ENCODE measurements at regions not wholly inside any gene's neighbourhood (a gene's known extent, or its start where the extent isn't known, plus 50 kb on each side); places are given as distances from the start of the nearest gene placed in this dataset.

DNA sequence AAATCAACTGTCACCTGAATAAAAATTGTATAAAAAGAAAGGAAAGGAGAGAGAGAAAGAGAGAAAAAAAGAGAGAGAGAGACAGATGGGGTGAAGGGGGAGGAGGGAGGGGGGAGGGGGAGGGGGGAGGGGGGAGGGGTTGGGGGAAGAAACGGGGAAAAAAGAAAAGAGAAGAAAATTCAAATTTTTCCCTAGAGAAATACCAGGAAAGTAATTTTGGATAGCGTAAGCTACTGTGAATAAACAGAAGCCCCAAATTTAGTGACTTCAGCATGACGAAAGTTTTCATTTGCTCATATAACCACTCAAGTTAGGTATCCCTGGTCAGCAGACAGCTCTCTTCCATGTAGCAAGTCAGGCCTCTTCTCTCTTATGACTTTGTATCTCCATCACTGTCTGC is 289.4 kb upstream of the MYOCD start:
- intact Hi-C loops (cut with DNase I) = no loop called here
- no peaks in the 10 kb centered on the region for H3K36me3 ChIP-seq
- DNase-seq = no peak
- no peaks in the 10 kb centered on the region for H3K4me1 ChIP-seq
- H3K27me3 ChIP-seq = no peaks in the 10 kb centered on the region
- WGBS, 2 donors = 76 to 81% methylated on average over 2 to 3 of the region's 3 CpGs
- no peak overlapping the region for H3K4me3 ChIP-seq
- H3K27ac ChIP-seq = no peak overlapping the region
- TF ChIP-seq, protein P1, sequence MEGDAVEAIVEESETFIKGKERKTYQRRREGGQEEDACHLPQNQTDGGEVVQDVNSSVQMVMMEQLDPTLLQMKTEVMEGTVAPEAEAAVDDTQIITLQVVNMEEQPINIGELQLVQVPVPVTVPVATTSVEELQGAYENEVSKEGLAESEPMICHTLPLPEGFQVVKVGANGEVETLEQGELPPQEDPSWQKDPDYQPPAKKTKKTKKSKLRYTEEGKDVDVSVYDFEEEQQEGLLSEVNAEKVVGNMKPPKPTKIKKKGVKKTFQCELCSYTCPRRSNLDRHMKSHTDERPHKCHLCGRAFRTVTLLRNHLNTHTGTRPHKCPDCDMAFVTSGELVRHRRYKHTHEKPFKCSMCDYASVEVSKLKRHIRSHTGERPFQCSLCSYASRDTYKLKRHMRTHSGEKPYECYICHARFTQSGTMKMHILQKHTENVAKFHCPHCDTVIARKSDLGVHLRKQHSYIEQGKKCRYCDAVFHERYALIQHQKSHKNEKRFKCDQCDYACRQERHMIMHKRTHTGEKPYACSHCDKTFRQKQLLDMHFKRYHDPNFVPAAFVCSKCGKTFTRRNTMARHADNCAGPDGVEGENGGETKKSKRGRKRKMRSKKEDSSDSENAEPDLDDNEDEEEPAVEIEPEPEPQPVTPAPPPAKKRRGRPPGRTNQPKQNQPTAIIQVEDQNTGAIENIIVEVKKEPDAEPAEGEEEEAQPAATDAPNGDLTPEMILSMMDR (IDR thresholded peaks at IDR 0.05) = no peak
- no peak for TF ChIP-seq POLR2A (IDR thresholded peaks at IDR 0.05)
- no peaks in the 10 kb centered on the region for H3K9me3 ChIP-seq

DNA sequence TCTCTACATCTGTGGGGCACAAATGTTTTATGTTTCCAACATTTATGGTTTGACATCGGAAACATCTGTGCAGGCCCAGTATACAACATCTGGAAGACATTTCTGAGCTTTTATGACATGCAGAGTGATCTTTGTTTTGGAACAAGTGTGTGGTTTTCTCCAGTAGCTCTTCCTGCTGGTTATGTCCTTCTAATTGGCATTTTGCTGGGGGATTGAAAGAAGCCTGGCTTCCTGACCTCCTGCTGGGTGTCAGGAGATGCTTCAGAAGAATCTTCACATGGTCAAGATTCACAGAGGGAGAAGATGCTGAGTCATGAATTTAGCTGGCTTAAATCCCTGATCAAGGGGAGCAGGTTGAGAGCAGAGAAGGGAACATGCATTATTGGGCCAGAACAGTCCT is 279.5 kb upstream of the MYOCD start:
- no peak for DNase-seq
- no peaks in the 10 kb centered on the region for H3K27me3 ChIP-seq
- no peak overlapping the region for H3K4me3 ChIP-seq
- intact Hi-C loops (cut with DNase I) = no loop called here
- 54 to 56% methylated on average over 1 of the region's 1 CpG for WGBS, 2 donors
- H3K9me3 ChIP-seq = no peaks in the 10 kb centered on the region
- H3K36me3 ChIP-seq = no peaks in the 10 kb centered on the region
- H3K4me1 ChIP-seq = no peaks in the 10 kb centered on the region
- no peak for TF ChIP-seq POLR2A (IDR thresholded peaks at IDR 0.05)
- TF ChIP-seq, protein P1 (IDR thresholded peaks at IDR 0.05) = no peak
- H3K27ac ChIP-seq = no peak overlapping the region

DNA sequence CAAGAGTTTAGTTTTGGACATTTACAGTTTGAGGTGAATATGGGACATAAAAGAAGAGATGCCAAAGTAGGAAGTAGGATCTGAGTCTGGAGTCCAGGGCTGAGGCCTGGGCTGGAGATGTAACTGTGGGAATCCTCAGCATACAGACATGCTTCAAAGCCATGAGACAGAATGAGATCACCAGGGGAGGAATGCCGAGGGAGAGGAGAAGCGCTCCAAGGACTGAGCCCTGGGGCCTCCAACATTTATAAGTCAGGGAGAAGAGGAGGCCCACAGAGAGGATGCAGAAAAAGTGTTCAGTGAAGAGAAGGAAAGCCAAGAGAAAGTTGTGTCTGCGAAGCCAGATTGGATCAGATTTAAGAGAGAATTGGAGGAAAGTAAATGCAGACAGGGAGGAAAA is 277.5 kb upstream of the MYOCD start:
- no peaks in the 10 kb centered on the region for H3K27me3 ChIP-seq
- intact Hi-C loops (cut with DNase I) = no loop called here
- no peak for DNase-seq
- no peak for TF ChIP-seq POLR2A (IDR thresholded peaks at IDR 0.05)
- TF ChIP-seq, protein P1 (IDR thresholded peaks at IDR 0.05) = no peak
- H3K4me1 ChIP-seq = no peaks in the 10 kb centered on the region
- 63 to 70% methylated on average over 3 of the region's 3 CpGs for WGBS, 2 donors
- no peak overlapping the region for H3K27ac ChIP-seq
- no peaks in the 10 kb centered on the region for H3K36me3 ChIP-seq
- no peaks in the 10 kb centered on the region for H3K9me3 ChIP-seq
- no peak overlapping the region for H3K4me3 ChIP-seq

DNA sequence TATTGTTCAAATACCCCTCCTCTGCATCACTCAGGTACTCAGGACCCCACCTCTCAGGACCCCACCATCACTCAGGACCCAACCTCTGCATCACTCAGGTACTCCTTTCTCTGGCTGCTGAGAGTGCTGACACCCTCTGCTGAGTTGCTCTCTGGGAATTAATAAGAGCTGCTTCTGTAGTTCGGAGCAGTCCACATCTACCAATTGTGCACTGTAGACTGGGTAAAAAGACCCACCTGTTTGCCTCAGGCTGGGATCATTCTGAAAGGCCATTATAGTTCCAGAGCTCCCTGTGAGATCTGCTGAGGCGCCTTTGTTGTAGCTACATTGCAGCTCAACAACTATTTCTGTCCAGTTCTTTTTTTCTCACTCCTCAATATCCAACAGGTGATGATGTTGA is 276.3 kb upstream of the MYOCD start:
- DNase-seq = no peak
- H3K4me3 ChIP-seq = no peak overlapping the region
- H3K9me3 ChIP-seq = no peaks in the 10 kb centered on the region
- no peak for TF ChIP-seq POLR2A (IDR thresholded peaks at IDR 0.05)
- TF ChIP-seq, protein P1 (IDR thresholded peaks at IDR 0.05) = no peak
- H3K36me3 ChIP-seq = no peaks in the 10 kb centered on the region
- no peaks in the 10 kb centered on the region for H3K27me3 ChIP-seq
- WGBS, 2 donors = 61 to 85% methylated on average over 2 of the region's 2 CpGs
- H3K4me1 ChIP-seq = no peaks in the 10 kb centered on the region
- intact Hi-C loops (cut with DNase I) = no loop called here
- no peak overlapping the region for H3K27ac ChIP-seq

DNA sequence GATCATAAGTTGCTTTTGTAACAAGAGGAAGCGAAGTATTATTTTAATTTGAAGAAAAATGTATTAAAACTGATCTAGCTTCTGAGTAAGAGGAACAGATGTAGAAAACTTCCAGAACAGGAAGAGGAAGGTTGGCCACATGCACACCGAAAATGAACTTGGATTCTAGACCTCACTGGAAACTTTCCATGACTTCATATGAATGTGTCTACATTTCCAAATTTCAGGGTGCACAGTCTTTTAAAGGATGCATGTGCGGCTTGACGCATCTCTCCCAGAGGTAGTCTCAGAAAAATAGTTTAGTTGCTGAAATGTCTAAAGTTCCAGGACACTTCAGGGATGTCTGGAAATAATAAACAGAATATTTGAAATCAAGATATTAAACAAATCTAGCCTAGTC is 275.1 kb upstream of the MYOCD start:
- DNase-seq = no peak
- no peak overlapping the region for H3K4me3 ChIP-seq
- no peaks in the 10 kb centered on the region for H3K4me1 ChIP-seq
- intact Hi-C loops (cut with DNase I) = no loop called here
- WGBS, 2 donors = 76 to 78% methylated on average over 4 of the region's 4 CpGs
- H3K27me3 ChIP-seq = no peaks in the 10 kb centered on the region
- TF ChIP-seq, protein P1 (IDR thresholded peaks at IDR 0.05) = no peak
- TF ChIP-seq POLR2A (IDR thresholded peaks at IDR 0.05) = no peak
- H3K9me3 ChIP-seq = no peaks in the 10 kb centered on the region
- H3K36me3 ChIP-seq = no peaks in the 10 kb centered on the region
- H3K27ac ChIP-seq = peak overlapping the region in 1 of 4 donors; percentile 8
